ENCODE measurements at regions not wholly inside any gene's neighbourhood (a gene's known extent, or its start where the extent isn't known, plus 50 kb on each side); places are given as distances from the start of the nearest gene placed in this dataset.

DNA sequence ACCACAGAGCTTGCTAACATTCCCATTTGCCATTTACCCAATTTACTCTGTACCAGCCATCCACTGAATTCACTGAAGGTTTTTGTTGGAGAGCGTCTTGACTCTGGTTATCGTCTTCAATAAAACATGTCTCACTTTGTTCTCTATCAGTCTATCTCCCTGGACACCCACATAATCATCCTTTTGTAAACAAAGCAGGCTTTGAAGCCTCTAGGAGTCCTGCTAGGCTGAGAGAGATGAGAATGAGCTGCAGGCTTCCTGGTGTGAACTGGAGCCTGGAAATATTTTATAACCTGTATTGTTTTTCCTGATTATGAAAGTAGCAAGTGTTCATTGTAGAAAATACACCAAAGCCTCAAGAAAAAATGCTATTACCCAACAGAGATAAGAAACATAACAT lies 140.6 kb upstream of the ZNF366 start:
- TF ChIP-seq ZNF274 (IDR thresholded peaks at IDR 0.05; ENCODE audit: low read depth, low read length) (no peak), SUZ12 (IDR thresholded peaks at IDR 0.05; ENCODE audit: extremely low read depth, insufficient read depth, insufficient read length) (no peak), YY1 (IDR thresholded peaks at IDR 0.05; ENCODE audit: insufficient read depth, insufficient read length) (no peak)

All from NT2/D1 (cell line).